ENCODE measurements at regions not wholly inside any gene's neighbourhood (a gene's known extent, or its start where the extent isn't known, plus 50 kb on each side); places are given as distances from the start of the nearest gene placed in this dataset.

DNA sequence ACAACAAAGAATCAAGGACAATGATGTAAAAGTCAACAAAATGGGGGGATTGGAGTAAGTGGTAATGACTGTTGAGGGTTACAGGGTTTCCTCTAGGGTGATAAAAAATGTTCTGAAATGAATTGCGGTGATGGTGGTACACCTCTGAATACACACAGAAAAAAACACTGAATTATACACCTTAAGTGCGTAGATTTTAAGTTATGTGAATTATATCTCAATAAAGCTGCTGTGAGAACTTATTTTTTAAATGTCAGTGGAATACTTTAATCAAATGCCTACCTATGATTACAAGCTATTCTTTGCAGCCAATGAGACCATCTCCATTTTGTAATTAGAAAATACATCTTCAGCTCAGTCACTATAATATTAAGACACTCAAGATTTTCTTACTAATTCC lies 53.5 kb downstream of the ZNF608 start:
- DNase-seq, result no peak

DNA sequence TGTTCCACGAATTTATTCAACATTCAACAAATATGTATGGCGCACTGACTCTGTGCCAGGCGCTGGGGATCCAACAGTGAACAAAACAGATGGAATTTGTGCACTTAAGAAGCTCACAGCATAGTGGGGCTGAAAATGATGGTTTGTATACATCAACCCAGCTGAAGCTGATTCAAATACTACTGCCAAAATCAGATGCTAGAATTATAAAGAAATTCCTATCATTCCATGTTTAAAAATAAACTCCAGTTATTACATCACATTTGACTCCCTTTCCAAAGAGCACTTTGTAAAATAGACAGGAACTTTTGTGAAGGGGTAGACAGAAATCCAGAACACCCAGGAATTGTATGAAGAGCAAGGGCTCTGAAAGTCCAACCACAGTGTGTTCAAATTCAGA lies 54.1 kb downstream of the ZNF608 start:
- DNase-seq, result no peak

DNA sequence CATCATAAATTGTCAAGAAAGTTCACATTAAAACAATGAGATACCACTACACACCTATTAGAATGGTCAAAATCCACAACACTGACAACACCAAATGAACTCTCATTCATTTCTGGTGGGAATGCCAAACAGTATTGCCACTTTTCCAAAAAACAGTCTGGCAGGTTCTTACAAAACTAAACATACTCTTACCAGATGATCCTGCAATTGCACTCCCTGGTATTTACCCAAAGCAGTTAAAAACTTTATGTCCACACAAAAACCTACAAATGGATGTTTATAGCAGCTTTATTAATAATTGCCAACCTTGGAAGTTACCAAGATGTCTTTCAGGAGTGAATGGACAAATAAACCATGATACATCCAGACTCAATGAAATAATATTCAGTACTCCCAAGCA lies 56.8 kb downstream of the ZNF608 start:
- DNase-seq, result no peak

DNA sequence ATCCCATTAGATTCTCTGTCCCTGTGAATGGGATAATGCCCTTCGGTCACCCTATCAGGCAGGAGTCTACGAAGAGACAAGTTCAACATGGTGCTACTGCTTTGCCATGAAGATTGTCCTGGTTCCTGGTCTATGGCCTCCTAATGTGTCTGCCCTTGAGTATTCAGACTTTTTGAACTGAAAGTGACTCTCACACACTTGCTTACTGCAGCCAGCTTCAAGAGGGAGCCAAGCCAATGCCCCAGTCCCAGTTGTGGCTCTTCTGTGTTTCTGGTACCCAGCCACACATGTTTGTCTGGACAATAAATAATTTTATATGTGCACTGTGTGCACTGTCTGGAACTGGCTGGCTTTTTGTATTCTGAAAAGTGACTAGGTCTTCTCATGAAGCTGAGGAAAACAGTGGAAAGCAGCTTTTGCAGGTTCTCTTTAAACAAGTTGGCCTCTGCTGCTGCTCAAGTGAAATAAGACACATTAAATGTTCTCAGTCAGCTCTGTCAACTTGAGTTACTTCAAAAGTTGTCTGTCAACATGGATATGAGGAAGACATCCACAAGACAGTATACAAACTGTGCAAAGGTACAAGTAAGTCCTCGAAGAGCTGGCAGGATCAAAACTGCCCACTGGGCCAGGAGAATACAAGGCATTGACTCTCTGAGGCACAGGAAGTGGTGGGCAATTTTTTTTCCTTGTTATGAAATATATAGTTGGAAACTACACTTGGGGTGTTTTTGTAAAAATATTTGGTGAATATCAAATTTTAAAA lies 60.0 kb downstream of the ZNF608 start:
- no peak for DNase-seq

DNA sequence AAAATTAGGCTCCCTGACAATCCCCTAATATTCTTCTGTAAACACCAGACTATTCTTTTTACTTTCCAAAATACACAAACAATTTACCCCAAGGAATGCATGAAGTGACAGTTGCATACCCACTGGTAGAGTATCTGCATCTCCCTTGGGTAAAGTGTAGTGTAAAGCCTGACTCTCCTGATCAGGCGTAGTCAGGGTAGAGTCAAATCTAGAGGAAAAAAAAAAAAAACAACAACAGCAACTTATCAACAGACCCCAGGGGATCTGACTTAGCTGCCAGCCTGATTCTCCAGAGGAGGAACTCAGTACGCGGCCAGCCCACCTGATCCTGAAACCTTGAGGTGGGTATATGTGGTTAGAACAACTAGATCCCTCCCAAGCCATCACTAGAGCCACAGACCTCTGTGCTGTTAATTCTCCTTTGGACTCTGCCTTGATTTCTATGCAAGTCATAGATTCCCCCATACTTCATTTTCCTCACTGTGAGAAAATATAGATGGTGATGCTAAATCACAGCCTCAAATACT lies 61.0 kb downstream of the ZNF608 start:
- no peak for DNase-seq

DNA sequence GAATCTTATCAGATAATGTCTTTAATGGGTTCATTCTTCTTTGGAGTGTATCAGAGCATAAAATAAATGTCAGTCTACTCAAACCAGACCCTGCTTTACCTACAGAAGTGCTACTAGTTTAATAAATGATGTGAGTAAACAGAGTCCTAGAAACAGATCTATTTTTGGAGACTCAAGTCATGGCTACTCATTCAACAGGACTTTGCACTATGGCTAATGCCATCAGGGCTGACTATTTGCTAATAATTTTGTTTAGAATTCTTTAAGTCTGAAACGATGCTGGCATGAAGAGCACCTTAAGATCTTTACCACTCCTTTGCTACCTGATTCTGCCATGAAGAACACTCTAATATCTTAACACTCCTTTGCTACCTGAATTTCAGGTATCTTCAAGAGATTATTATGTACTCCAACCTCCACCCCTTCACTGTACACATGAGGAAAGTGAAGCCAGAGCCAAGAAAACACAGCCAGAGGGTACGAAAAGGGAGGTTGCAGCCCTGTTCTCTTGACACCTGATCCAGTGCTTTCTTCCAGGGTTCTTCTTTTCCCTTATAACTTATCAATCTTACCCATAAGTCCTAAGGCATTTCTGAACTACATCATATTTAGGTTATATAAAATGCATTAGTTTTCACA lies 62.4 kb downstream of the ZNF608 start:
- DNase-seq, result no peak

DNA sequence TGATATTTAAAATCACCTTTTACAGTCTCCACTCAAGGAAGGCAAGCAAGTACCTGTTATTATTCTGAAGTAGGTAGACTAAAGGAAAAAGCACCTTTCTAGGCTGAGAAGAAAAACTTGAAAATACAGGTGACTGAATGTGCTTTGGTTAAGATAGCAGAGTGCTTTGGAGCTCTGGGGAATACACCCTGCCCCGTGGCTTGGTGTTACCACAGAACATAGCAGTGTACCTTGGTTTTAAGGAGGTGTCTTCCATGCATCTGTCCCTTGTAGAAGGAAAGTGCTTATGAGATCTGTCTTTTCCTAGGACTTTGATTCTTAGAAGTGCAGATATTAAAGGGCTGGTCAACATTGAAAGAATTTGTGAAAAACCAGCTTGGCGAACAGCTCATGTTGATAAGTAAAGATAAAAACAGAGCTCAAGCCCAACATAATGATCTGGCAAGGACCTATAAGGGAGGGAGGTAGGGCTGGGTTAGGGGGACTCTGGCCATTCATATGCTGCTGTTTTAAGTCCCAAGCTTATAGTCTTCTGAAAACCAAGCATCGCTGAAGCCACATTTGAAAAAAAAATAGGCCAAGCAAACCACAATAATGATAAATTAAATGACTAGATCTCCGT lies 66.8 kb downstream of the ZNF608 start:
- DNase-seq, result peak; percentile 12

DNA sequence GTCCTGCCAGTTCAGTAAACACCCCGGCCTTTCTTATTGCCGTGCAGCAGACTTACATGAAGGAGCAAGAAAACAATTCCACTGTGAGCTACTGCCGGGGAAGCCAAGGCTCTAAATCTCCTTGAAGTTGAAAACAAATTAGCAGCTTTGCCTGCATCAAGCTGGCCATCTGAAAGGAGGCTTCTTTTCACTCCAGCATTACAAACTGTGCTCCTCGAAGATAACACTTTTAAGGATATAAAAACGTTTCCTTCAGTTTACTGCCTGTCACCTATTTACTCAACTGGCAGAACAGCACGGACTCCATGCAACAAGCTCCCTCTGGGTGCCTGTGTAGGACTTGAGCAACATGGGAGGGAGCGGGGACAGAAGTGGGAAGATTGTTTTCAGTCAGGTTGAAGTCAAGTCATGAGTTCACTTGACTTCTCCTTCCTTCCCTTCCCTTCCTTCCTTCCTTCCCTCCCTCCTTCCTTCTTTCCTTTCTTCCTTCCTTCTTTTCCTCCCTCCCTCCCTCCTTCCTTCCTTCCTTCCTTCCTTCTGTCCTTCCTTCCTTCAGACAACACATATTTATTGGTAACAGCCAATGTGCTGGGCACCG lies 67.4 kb downstream of the ZNF608 start:
- DNase-seq, result no peak

DNA sequence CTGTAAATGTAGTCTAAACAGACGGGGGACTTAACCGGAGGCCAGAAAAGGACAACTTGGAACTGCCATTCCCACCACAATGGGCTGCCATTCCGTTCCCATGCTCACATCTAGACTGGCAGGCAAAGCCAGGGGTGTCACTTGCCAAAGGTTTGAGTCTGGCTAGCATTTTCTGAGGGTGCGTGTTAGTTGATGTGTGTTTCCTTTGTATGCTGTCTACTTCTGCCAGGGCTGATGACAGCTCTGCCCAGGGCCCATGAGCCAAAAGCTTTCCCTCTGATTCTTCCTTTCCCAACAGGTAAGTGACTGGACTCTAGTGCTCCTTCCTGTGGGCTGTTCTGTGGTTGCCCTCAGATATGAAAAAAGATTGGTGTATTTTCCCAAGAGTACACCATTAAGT lies 68.0 kb downstream of the ZNF608 start:
- no peak for DNase-seq

DNA sequence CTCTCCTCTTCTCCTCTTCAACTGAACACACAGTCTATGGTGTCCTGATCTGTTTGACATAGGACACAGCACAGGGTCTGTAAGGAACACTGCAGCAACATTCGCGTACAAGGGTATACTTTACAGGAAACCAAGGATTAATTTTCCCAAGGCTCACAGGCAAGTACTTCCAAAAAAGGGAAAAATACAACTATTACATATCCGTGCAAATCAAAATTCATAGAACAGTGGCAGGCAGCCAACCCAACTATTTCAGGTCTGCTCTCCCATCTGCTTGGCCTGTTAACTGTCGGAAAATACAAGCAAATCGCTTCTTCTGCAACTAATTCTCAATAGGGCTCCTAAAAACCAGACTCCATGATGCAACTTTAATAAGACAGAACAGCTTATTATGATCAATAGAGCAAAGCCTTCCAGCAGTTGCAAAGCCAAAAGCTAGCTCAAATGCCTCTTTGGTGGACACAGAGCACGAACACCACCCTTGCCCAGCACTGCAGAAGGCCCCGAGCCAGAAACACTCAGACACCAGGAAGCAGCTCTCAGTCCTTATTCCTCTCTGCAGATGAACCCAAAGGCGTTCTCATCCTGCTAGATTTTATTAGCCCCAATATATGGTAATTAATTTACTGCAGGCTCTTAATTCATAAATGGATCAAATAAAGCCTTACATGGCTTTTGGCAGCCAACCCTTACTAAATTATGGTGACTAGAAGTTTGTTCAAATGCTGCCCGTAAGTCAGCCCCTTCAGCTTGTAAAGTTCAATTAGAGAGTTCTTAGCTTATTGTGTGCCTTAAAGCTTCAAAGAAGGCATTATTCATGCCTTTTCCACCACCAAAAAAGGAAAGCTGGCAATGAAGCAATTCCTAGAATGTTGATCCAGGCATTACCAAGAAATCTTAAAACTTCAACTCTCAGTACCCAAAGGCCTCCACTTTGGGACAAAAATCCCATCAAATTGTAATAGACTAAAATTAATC lies 68.8 kb downstream of the ZNF608 start:
- DNase-seq, result no peak

DNA sequence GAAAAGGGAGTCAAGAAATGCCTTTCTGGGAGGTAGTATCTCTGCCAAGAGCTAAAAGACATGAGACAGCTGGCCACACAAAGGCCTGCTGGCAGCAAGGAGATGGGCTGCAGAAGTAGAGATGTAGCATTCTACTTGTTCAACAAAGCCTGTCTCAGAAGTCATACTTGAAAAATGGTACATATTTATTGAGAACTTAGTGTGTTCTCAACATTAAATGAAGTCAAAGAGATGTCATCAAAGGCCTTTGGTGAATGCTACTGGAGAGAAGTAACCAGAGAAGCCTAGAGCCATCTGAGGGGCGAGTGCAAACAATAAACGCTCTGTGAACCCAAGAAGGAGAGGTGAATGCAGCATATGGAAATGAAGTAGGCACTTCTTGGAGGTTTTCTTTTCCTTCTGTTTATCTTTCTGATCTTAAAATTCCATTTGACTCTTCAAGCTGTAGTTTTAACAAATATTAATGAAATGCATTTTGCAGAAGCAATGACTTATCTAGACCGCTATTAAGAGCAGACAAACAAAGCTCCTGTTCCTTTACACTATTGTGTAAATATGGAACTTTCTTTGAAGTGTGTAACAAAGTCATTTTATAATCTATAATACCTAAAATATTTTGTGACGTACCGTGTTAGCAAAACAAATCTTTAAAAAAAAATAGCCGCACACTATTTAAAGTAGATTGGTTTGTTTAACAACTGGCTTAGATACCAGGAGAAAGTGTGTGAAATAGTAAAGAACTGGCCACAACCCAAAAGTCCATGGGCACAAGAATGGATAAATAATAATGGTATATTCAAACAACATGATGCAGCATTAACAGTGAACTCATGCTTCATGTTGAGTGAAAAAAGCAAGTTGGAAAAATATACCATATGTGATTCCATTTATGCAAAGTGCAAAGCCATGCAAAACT lies 70.2 kb downstream of the ZNF608 start:
- DNase-seq, result no peak

DNA sequence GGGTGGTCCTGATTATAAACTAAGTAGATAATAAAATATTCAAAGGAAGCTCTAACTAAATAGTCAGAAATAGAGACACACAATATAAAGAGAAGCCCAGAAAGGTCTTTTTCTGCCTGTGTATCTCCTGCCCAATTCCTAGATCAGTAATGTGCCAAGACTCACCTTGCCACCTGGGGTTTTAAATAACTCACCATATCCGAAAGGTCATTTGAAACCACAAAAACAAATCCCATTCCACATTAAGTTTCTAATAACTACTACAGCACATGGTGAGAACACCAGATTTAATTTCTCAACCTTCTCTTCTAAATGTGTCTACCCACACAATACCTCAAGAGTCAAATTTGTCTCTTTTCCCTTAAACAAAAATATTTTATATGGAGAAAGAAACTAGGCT lies 75.2 kb downstream of the ZNF608 start:
- no peak for DNase-seq

DNA sequence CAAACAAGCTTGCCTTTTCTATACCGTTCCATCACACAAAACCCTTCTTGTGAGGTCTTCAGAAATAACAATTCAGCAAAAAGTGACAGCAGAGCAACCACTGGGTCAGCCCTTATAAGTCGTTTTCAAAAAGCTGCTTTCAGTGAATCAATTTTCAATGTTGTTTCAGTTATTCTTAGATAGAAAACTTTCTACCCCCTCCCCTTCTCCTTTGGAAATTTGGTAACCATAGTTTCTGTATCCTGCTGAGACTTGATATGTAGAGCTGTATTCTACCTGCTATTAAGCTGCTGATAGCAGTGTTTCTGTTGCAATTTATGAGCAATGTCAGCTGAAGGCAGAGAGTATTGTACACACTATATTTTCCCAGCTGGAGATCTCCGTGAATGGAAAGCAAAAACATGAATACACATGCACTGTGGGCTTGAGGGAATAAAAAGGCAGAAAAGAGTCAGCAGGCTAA lies 75.7 kb downstream of the ZNF608 start:
- no peak for DNase-seq

DNA sequence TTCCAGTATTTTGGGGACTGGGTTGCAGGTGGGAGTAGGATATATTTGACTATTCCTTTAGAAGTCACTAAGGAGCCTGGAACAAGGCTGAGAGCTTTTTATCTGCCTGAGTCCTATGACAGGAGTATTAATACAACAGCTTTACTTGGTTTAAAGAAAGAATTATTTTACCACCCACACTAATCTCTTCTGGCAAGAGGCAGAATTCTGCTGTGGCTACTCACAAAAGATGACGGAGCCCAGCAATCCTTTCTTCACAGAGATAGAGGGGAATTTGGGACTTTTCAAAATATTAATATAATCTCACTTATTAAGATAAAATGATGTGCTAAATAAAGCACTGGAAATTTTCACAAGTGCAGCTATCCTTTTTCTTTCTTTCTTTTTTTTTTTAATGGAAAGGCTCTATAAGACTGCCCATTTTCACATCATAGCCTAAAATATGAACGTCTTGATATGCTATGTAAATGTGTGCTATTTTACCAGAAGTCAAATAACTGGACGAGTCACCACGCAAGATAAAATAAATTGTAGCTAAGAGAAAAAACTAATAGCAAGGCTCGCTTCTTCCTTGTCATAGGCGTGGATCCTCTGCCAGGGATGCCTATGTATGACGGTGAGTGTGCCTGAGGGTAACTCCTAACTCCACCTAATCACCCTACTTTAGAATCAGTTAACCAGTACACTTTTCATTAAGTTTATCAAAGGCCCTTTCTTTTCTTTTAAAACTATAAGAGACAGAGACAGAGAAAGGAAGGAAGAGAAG lies 76.3 kb downstream of the ZNF608 start:
- DNase-seq, result no peak

DNA sequence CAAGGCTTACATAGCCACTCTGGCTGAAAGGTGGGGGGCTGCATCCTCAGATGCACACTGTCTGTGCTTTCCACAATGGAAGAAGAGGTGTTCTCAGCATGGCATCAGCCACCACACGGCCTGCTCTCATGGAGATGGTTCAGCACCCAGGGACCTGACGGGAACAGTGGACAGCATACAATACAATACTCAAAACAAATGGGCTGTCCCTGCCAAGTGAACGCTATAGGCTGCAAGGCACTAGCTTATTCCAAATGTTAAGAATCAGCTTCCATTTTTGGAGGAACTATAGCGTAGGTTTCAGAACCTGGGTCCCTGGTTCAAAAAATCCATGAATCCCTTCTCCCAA lies 77.2 kb downstream of the ZNF608 start:
- no peak for DNase-seq

DNA sequence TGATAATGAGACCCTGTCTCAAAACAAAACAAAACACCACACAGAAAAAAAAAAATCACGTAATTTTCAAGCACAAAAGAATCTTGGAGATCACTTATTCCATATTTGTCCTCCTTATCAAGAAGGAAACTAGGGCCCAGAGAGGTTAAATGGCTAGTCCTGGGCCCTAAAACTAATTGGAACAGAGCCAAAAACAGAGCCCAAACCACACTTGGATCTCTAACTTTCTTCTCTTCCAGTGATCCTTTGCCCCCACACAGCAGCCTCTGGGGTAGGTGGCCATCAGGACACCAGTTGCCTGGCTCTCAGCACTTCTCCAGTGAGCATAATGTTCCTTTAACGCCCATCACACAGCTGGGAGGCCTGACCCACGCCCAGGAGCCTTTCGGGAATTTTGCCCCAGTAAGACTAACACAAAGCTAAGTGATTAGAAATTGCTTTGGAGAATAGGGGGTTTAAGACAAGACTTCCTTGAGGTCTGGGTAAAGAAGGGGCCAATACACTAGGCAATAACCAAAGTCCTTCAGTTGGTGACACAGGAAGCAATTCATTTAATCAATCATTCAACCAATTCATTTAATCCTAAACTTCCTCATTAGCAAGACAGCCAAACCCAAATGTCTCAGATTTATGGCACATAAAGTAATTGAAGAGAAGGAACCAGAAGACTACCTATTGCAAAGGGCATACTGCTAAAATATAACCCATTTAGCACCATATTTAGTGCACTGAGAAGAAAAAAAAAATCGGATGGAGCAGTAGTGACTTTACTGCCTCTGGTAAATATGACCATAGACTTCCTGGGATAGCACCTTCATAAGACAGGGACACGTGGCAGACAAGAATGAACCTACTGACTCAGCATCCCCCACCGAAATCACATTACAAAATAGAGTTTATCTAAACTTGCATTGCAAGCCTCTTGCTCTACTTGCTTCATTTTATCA lies 77.8 kb downstream of the ZNF608 start:
- no peak for DNase-seq

DNA sequence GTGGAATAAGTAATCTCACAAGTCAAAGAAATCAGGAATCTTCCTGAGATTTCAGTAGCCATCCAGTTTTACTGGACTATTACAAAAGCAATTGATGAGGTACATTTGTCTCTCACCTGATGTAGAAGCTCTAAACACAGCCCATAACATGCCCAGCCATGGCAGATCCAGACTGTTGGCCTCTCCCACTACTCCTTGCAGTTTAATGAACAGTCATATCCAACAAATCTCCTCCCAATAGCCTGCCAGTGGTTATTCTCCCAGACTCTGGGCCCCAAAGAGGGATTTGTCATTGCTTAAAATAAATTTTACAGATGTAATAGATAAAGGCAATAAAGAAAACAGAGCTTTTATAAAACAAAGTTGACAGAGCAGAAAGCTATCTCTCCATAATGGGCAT lies 80.8 kb downstream of the ZNF608 start:
- DNase-seq, result no peak

DNA sequence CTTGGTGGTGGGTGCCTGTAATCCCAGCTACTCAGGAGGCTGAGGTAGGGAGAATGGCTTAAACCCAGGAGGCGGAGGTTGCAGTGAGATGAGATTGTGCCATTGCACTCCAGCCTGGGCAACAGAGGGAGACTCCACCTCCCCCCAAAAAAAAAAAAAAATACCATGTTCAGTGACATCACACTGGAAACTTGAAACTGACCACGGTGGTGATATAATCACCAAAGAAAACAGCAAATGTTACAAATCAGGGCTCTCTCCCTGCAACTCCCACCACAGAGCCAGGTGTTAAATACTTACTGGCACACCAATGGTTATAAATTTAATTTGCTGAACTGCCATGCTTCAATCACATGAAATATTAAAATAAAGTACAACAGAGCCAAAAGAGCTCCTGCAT lies 81.4 kb downstream of the ZNF608 start:
- DNase-seq, result no peak

DNA sequence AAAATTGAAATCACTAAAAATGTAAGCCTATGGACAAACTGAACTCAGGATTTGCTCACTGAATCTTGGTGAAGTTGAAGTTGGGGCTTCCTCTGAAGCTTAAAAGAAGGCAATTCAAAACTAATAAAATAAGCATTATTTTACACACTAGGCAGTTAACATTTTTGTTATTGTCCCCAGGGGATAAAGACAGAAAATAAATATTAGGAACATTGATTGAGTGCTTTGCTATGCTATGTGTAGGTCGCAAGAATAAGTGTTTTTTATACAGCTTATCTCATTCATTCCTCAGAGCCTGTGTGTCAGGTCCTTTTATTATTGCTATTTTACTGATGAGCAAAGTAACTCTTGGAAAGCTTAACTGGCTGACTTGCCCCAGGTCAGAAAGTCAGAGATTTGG lies 82.2 kb downstream of the ZNF608 start:
- no peak for DNase-seq
